Gastrocnemius medialis (tissue), 4 donors: ENCODE measurements at regions not wholly inside any gene's neighbourhood (a gene's known extent, or its start where the extent isn't known, plus 50 kb on each side); places are given as distances from the start of the nearest gene placed in this dataset.

Experiments used
- POLR2A ChIP-seq, 2 donors: fragments of 450-650 bp; IDR thresholded peaks; one replicate each; pipeline ENCODE4 v1.6.1; 2017; ENCODE audit warnings: antibody characterized with exemption in 2 of 2, mild to moderate bottlenecking in 2 of 2, moderate library complexity in 2 of 2
- TF ChIP-seq, protein P1 (sequence below), 5 experiments: fragments of 450-650 bp in 3 of 5; fragments of 200-600 bp in 2 of 5; sonication (generic) in 2 of 5; IDR thresholded peaks in 4 of 5; conservative IDR thresholded peaks in 1 of 5; 1 replicate in 4 of 5; 2 replicates in 1 of 5; pipeline ENCODE4 v1.5.1; 2016 to 2019; ENCODE audit warnings: antibody characterized with exemption in 5 of 5, mild to moderate bottlenecking in 3 of 5, moderate library complexity in 3 of 5

DNA sequence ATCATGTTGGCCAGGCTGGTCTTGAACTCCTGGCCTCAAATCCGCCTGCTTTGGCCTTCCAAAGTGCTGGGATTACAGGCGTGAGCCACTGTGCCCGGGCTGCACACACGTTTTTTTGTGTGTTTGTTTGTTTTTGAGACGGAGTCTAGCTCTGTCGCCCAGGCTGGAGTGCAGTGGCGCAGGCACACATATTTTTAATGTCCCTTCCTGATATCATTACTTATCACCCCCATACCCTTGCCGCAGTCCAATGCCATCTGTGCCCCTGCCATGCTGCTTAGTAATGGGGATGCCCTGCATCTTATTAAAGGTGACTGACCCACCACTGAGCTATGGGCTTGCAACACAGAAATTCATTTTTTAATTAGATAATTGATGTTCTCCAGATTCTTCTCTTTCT is 180.7 kb downstream of the TEX36 start:
- TF ChIP-seq, protein P1, sequence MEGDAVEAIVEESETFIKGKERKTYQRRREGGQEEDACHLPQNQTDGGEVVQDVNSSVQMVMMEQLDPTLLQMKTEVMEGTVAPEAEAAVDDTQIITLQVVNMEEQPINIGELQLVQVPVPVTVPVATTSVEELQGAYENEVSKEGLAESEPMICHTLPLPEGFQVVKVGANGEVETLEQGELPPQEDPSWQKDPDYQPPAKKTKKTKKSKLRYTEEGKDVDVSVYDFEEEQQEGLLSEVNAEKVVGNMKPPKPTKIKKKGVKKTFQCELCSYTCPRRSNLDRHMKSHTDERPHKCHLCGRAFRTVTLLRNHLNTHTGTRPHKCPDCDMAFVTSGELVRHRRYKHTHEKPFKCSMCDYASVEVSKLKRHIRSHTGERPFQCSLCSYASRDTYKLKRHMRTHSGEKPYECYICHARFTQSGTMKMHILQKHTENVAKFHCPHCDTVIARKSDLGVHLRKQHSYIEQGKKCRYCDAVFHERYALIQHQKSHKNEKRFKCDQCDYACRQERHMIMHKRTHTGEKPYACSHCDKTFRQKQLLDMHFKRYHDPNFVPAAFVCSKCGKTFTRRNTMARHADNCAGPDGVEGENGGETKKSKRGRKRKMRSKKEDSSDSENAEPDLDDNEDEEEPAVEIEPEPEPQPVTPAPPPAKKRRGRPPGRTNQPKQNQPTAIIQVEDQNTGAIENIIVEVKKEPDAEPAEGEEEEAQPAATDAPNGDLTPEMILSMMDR (IDR thresholded peaks at IDR 0.05 in 4 of 5, conservative IDR thresholded peaks at IDR 0.05 in 1 of 5): no peak
- TF ChIP-seq POLR2A (IDR thresholded peaks at IDR 0.05): no peak
